GM12874 (cell line): ENCODE measurements at regions not wholly inside any gene's neighbourhood (a gene's known extent, or its start where the extent isn't known, plus 50 kb on each side); places are given as distances from the start of the nearest gene placed in this dataset.

Experiments used
- TF ChIP-seq, protein P1 (sequence below): IDR thresholded peaks from 2 replicates; pipeline ENCODE4 v1.5.1; 2011; ENCODE audit warnings: low read depth, mild to moderate bottlenecking, control low read depth, low read length, moderate library complexity; ENCODE audit not compliant: insufficient read depth

GRCh38 chr6:8301502-8301901 is 133.8 kb downstream of the SLC35B3 start:
- TF ChIP-seq, protein P1, sequence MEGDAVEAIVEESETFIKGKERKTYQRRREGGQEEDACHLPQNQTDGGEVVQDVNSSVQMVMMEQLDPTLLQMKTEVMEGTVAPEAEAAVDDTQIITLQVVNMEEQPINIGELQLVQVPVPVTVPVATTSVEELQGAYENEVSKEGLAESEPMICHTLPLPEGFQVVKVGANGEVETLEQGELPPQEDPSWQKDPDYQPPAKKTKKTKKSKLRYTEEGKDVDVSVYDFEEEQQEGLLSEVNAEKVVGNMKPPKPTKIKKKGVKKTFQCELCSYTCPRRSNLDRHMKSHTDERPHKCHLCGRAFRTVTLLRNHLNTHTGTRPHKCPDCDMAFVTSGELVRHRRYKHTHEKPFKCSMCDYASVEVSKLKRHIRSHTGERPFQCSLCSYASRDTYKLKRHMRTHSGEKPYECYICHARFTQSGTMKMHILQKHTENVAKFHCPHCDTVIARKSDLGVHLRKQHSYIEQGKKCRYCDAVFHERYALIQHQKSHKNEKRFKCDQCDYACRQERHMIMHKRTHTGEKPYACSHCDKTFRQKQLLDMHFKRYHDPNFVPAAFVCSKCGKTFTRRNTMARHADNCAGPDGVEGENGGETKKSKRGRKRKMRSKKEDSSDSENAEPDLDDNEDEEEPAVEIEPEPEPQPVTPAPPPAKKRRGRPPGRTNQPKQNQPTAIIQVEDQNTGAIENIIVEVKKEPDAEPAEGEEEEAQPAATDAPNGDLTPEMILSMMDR: no peak

GRCh38 chr6:8299034-8299433 is 136.3 kb downstream of the SLC35B3 start:
- TF ChIP-seq, protein P1: no peak

DNA sequence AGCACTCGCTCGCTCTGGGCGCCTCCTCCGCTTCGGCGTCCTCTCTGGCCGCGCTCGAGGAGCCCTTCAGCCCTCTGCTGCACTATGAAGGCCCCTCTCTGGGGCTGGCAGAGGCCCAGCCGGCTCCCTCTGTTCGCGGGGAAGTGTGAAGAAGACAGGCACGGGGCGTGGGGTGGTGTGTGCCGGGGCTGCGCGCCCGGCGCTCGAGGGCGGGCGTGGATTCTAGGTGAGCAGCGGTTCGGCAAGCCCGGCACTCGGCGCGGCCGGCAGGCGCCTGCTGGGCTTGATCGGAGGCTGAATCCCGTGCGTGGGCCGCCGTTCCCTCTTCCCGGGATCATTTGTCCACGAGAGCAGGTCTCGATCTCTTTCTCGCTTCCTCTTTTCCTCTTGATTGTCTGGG is 153.0 kb downstream of the SLC35B3 start:
- TF ChIP-seq, protein P1: no peak

DNA sequence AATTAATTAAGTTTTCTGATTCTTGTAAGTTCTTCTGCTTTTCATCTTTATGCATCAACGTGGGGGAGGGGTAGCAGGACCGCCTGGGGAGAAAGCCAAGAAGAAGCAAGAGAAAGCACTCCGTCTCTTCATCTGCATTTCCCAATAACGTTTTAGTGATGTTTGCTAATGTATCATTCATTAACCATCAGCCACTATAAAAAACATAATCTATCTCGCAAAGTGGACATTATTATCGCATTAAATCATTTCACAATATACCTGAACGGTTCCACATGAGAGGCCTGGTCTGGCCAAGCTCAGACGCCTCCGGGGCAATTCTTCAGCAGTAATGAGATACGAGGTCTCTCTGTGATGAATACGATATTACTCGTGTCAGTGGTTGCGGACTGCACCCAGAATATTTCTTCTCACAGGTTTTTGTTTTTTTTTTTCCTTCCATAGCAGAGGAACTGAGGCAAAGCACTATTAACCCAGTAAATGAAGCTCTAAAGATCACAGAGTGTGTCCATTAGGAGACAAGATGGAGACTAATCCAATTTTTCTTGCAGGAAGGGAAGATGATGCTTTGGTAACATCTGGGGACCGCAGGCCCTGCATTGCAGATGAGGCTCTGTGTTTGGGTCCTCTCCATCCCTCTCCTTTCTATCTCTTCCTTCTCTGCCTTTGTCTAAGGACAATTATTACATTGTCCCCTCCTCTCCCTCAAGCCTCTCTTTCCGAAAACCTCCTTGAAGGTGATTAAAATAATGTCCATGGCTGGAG is 156.1 kb downstream of the SLC35B3 start:
- TF ChIP-seq, protein P1: no peak

GRCh38 chr6:8278562-8278961 is 156.8 kb downstream of the SLC35B3 start:
- TF ChIP-seq, protein P1: no peak

GRCh38 chr6:8277769-8278168 is 157.6 kb downstream of the SLC35B3 start:
- TF ChIP-seq, protein P1: no peak

DNA sequence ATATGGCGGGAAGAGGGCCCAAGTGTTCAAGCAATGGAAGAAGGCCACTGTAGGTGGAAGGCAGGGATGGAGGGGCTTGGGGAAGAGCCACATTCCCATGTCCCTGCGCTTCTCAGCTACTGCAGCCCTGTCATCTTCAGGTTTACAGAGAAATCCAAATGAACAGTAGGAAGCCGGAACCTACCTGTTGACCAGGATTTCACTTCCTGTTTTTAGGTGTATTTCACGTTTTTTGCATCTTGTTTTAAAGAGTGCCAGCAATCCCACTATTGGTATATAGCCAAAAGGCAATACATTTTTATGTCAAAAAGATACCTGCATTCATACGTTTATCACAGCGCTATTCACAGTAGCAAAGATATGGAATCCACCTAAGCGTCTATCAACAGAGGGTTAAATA is 159.2 kb downstream of the SLC35B3 start:
- TF ChIP-seq, protein P1: no peak
